Skin of body (tissue), 1 donor: ENCODE measurements at regions not wholly inside any gene's neighbourhood (a gene's known extent, or its start where the extent isn't known, plus 50 kb on each side); places are given as distances from the start of the nearest gene placed in this dataset.
"Not testable (repeated sequence)": the region's sequence is repeated elsewhere in the genome, so short reads cannot be mapped to it uniquely, and the experiment has no call there.

Source experiments
- DNase-seq: peaks from one replicate; lab custom pipeline; 2025; lab: John Stamatoyannopoulos, UW

- no peak for DNase-seq
Measured at GRCh38 chr4:135072553-135072952, 871.0 kb upstream of the PABPC4L start.

GRCh38 chr4:135065366-135065765 is 863.8 kb upstream of the PABPC4L start:
- no peak for DNase-seq

DNA sequence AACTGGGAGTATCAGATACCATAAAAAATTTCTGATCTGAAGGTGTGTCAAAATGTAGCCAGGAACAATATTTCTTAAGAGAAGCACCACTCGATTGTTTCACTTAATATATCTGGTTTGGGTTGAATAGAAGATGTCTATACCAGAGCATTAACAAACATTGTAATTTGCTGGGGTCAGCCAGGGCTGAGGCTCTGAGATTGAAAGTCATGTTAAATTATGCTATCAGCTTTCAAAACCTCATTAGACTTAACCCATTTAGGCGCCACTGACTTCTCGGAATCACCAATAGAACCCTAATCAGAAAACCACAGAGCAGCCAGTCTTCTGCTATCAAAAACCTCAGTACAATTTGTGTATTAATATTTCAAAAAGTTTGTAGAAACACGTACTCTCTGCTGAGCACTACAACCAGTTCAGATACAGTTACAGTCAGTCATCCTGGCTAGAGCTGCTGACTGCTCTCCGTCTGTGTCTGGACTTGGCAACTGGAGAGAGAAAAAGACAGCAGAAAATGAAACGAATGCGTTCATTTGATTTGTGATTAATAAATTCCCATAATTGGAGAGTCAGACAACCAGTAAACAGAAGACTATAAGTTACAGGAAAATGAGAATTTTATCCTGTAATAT is 848.6 kb upstream of the PABPC4L start:
- DNase-seq = no peak

DNA sequence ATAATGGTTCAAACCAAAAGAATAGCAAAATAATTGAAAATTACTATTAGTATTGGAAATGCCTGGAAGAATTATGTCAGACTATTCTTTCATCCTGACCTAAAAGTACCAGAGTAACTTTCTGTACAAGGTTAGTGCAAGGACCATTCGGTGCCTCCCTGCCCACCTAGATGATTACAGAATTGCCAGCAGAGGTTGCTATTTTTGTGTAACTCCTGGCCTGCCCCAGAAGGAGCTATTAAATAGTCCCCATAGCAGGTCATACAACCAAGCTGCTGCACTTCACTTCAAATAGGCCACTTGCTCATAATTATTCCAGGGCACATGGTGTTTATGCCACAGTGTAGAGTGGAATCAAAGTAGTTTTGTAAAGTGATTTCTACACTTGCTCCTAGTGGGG is 831.1 kb upstream of the PABPC4L start:
- no peak for DNase-seq

DNA sequence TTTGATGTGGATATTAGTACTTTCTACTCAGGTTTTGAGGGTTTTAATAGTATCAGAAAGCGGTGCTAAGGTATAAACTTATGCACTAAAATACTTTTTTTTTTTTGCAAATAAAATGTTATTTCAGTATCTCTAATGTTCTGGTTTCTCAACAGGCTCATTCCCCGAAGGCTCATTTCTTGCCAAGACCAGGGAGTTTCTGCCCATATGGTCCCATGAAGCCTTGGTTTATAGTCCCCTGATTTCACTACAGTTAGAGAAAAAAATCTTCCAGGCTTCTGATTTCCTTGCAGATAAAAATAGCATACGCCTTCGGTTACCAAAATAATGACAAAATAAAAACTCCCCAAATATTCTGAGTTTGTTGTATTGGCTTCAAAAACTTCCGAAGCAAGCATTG is 814.2 kb upstream of the PABPC4L start:
- DNase-seq = no peak

DNA sequence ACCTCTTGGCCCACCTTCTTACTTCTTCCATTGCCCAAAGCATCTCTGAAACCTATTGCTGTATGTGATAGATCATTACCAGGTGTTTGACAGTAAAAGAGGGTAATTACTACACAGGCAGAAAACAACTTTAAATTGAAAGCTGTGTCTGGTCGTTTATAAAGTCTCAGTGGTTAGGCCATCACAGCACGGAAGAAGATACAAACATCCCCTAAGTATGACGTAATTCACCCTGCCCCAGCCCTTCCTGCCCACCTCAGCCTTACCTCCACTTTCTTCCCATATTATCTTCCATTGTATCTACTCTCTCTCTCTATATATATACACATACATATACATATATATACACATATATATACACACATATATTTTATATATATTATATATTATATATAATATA is 805.8 kb upstream of the PABPC4L start:
- DNase-seq = no peak

GRCh38 chr4:134999169-134999568 is 797.6 kb upstream of the PABPC4L start:
- no peak for DNase-seq

GRCh38 chr4:134961963-134962362 is 760.4 kb upstream of the PABPC4L start:
- no peak for DNase-seq

DNA sequence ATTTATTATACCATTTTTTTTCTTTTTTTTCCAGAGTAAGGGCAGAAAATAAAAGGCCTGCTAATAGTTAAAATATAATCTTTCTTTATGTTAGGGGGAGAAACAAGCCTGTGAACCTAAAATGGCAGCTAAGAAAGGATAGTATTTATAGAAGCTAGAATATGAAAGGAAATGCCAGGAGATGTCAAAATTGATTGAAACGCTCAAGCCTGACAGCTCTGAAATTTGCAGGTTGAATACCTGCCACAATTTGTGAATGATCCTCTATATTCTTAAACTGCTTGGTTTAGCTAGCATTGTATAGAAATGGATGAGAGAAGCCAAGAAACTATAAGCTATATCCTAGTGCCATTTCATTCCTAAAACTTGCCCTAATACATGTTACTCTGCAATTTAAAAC is 757.3 kb upstream of the PABPC4L start:
- DNase-seq = no peak

GRCh38 chr4:134955059-134955458 is 753.5 kb upstream of the PABPC4L start:
- DNase-seq = no peak

- DNase-seq = no peak
Measured at GRCh38 chr4:134952775-134953174, 751.2 kb upstream of the PABPC4L start.

- DNase-seq = no peak
Measured at GRCh38 chr4:134952305-134952704, 750.7 kb upstream of the PABPC4L start.

DNA sequence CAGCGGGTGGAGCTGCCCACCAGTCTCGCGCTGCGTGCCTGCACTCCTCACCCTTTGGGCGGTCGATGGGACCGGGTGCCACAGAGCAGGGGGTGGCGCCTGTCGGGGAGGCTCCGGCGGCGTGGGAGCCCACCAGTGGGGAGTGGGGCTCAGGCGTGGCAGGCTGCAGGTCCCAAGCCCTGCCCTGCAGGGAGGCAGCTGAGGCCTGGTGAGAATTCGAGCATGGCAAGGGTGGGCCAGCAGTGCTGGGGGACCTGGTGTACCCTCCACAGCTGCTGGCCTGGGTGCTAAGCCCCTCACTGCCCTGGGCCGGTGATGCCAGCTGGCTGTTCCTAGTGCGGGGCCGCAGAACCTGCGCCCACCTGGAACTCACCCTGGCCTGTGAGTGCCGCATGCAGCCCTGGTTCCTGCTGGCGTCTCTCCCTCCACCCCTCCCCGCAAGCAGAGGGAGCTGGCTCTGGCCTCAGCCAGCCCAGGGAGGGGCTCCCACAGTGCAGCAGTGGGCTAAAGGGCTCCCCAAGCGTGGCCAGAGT is 746.6 kb upstream of the PABPC4L start:
- DNase-seq = no peak

GRCh38 chr4:134944115-134944514 is 742.5 kb upstream of the PABPC4L start:
- no peak for DNase-seq

DNA sequence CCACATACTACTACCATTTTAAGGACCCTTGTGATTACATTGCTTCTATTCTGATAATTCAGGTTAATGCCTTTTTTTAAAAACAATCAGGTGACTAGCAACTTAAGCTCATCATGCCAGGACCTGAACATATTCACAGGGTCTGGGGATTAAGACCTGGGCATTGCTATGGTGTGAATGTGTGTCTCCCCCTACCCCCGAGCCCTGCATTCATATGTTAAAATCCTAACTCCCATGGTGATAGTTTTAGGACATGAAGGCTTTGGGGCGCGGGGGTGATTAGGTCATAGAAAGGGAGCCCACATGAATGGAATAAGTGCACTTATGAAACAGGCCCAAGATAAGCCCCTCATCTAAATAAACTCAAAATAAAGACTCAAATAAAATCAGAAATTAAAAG is 734.4 kb upstream of the PABPC4L start:
- no peak for DNase-seq

GRCh38 chr4:134935320-134935719 is 733.7 kb upstream of the PABPC4L start:
- no peak for DNase-seq

DNA sequence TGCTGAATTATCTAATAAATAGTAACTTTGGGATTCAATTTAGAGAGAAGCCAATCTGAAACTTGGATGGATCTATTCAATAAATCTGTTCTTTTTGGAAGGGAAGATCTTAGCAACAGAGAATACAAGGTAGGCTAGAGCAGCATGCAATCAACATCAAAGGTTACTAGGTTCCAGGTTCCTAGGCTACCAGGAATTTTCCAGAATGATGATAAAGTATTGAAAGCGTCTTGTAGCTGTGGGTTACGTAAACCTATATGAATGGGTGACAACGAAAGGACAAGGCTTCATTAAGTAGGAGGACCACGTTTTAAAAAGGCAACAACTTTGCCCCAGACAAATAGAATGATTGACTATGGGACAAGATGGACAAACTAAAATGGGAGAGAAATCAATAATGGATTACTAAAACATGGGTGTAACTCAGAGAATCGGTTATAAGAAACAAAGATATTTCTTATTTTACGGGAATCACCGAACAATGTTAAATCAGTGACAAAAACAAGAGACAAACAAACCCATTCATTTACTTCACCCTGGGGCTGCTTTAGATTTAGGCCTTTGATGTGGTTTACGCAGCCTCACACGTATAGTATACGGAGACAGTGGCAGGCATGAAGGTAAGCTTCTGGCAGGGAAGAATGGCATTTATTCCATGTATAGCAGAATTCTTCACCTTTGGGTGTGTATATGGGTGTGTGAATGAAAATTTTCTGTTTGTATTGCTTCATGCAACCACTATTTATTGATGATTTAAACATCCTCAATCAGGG is 732.6 kb upstream of the PABPC4L start:
- no peak for DNase-seq

GRCh38 chr4:134915355-134915754 is 713.8 kb upstream of the PABPC4L start:
- no peak for DNase-seq

DNA sequence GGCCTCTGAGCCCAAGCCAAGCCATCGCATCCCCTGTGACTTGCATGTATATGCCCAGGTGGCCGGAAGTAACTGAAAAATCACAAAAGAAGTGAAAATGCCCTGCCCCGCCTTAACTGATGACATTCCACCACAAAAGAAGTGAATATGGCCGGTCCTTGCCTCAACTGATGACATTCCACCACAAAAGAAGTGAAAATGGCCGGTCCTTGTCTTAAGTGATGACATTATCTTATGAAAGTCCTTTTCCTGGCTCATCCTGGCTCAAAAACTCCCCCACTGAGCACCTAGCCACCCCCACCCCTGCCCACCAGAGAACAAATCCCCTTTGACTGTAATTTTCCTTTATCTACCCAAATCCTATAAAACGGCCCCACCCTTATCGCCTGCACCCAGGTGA is 712.7 kb upstream of the PABPC4L start:
- DNase-seq = not testable (repeated sequence)

DNA sequence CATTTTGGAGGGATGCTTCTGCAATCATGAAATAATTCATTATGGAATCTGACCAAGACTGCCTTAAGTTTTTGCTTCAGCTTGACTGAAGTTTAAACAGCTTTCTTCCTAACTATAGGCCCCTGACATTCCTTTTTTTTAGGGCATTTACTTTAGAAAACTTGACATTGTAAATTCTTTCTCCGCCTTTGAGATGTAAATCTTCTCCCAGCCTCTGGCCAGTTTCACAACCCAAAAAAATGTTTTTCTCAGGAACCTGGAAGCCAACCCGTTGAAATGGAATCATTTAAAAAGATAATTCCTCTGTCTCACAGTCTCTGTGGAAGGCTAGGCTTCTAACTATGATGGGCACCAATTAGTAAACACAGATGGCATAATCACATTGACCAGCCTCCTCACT is 710.4 kb upstream of the PABPC4L start:
- DNase-seq = no peak

- DNase-seq = no peak
Measured at GRCh38 chr4:134906404-134907023, 704.9 kb upstream of the PABPC4L start.

DNA sequence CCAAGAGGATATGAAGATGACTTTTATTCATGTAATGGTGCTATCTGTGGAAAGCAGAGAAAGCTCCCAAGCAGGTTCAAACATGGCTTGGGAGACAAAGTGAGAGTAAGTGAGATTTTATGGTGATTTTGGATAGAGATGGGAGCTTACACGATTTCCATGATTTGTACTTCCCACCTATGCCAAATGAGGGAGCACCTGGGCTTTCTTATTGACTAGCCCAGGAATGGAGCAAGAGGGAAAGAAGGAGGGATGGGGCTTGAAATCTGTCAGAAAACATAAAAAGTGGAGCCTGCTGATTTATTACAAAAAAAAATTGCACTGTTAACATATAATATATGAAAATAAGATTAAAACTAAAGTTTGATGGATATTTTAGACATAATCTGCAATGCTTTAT is 703.5 kb upstream of the PABPC4L start:
- DNase-seq = no peak

- no peak for DNase-seq
Measured at GRCh38 chr4:134888156-134888555, 686.6 kb upstream of the PABPC4L start.
